C4-2B (cell line): ENCODE measurements at regions not wholly inside any gene's neighbourhood (a gene's known extent, or its start where the extent isn't known, plus 50 kb on each side); places are given as distances from the start of the nearest gene placed in this dataset.

Experiments used
- CTCF ChIP-seq: fragments of 450-650 bp; conservative IDR thresholded peaks from 2 replicates; pipeline ENCODE4 v1.5.1; 2017; ENCODE audit warnings: mild to moderate bottlenecking
- ZFX ChIP-seq: fragments of 450-650 bp; IDR thresholded peaks from 2 replicates; pipeline ENCODE4 v1.6.1; 2017

GRCh38 chr20:22775256-22775655 is 190.9 kb upstream of the FOXA2 start:
- TF ChIP-seq CTCF (no peak), ZFX (no peak)
